ENCODE measurements at regions not wholly inside any gene's neighbourhood (a gene's known extent, or its start where the extent isn't known, plus 50 kb on each side); places are given as distances from the start of the nearest gene placed in this dataset.
"Not testable (repeated sequence)": the region's sequence is repeated elsewhere in the genome, so short reads cannot be mapped to it uniquely, and the experiment has no call there.

GRCh38 chr10:3391657-3392056 lies 219.1 kb upstream of the PITRM1 start:
- no peak for ATAC-seq (replicated peaks)
- Mint-ChIP-seq H3K4me3 (no peak overlapping the region), H3K27ac (no peak overlapping the region), H3K27me3 (peaks cover 4% of the 10 kb centered on the region), H3K36me3 (ENCODE audit: low read depth) (no peaks in the 10 kb centered on the region), H3K4me1 (no peaks in the 10 kb centered on the region), H3K9me3 (no peaks in the 10 kb centered on the region)

GRCh38 chr10:3389130-3389529 lies 216.5 kb upstream of the PITRM1 start:
- no peak overlapping the region for H3K4me3 Mint-ChIP-seq
- no peaks in the 10 kb centered on the region for H3K36me3 Mint-ChIP-seq (ENCODE audit: low read depth)
- H3K4me1 Mint-ChIP-seq, result no peaks in the 10 kb centered on the region
- peaks cover 14% of the 10 kb centered on the region for H3K9me3 Mint-ChIP-seq
- H3K27me3 Mint-ChIP-seq, result peaks cover 4% of the 10 kb centered on the region
- ATAC-seq (replicated peaks), result no peak
- no peak overlapping the region for H3K27ac Mint-ChIP-seq

GRCh38 chr10:3385487-3385886 lies 212.9 kb upstream of the PITRM1 start:
- H3K27me3 Mint-ChIP-seq, result peaks cover 4% of the 10 kb centered on the region
- no peak overlapping the region for H3K27ac Mint-ChIP-seq
- ATAC-seq (replicated peaks), result no peak
- no peak overlapping the region for H3K4me3 Mint-ChIP-seq
- H3K9me3 Mint-ChIP-seq, result peaks cover 14% of the 10 kb centered on the region
- H3K36me3 Mint-ChIP-seq (ENCODE audit: low read depth), result no peaks in the 10 kb centered on the region
- no peaks in the 10 kb centered on the region for H3K4me1 Mint-ChIP-seq

- no peak overlapping the region for H3K4me3 Mint-ChIP-seq
- H3K27ac Mint-ChIP-seq, result no peak overlapping the region
- peaks cover 4% of the 10 kb centered on the region for H3K27me3 Mint-ChIP-seq
- no peaks in the 10 kb centered on the region for H3K4me1 Mint-ChIP-seq
- peaks cover 14% of the 10 kb centered on the region for H3K9me3 Mint-ChIP-seq
- no peak for ATAC-seq (replicated peaks)
- H3K36me3 Mint-ChIP-seq (ENCODE audit: low read depth), result no peaks in the 10 kb centered on the region
Observed at GRCh38 chr10:3382092-3382491, 209.5 kb upstream of the PITRM1 start.

GRCh38 chr10:3380406-3381050 lies 207.9 kb upstream of the PITRM1 start:
- Mint-ChIP-seq H3K4me1 (no peaks in the 10 kb centered on the region), H3K4me3 (no peak overlapping the region), H3K27ac (no peak overlapping the region), H3K27me3 (peaks cover 7% of the 10 kb centered on the region), H3K9me3 (peaks cover 11% of the 10 kb centered on the region), H3K36me3 (ENCODE audit: low read depth) (no peaks in the 10 kb centered on the region)
- no peak for ATAC-seq (replicated peaks)

GRCh38 chr10:3376631-3377030 lies 204.0 kb upstream of the PITRM1 start:
- no peak for ATAC-seq (replicated peaks)
- Mint-ChIP-seq H3K36me3 (ENCODE audit: low read depth) (no peaks in the 10 kb centered on the region), H3K9me3 (no peaks in the 10 kb centered on the region), H3K4me3 (no peak overlapping the region), H3K4me1 (no peaks in the 10 kb centered on the region), H3K27ac (no peak overlapping the region), H3K27me3 (peaks cover 7% of the 10 kb centered on the region)

GRCh38 chr10:3375505-3375904 lies 202.9 kb upstream of the PITRM1 start:
- no peaks in the 10 kb centered on the region for H3K9me3 Mint-ChIP-seq
- no peak overlapping the region for H3K27ac Mint-ChIP-seq
- no peaks in the 10 kb centered on the region for H3K36me3 Mint-ChIP-seq (ENCODE audit: low read depth)
- no peak overlapping the region for H3K4me3 Mint-ChIP-seq
- no peak for ATAC-seq (replicated peaks)
- no peaks in the 10 kb centered on the region for H3K4me1 Mint-ChIP-seq
- H3K27me3 Mint-ChIP-seq, result peaks cover 3% of the 10 kb centered on the region

GRCh38 chr10:3374914-3375313 lies 202.3 kb upstream of the PITRM1 start:
- no peak overlapping the region for H3K27ac Mint-ChIP-seq
- H3K27me3 Mint-ChIP-seq, result peaks cover 3% of the 10 kb centered on the region
- H3K4me3 Mint-ChIP-seq, result no peak overlapping the region
- H3K4me1 Mint-ChIP-seq, result no peaks in the 10 kb centered on the region
- H3K36me3 Mint-ChIP-seq (ENCODE audit: low read depth), result no peaks in the 10 kb centered on the region
- H3K9me3 Mint-ChIP-seq, result no peaks in the 10 kb centered on the region
- ATAC-seq (replicated peaks), result no peak

GRCh38 chr10:3373374-3374027 lies 200.9 kb upstream of the PITRM1 start:
- not testable (repeated sequence) for H3K27ac Mint-ChIP-seq; H3K36me3 Mint-ChIP-seq (ENCODE audit: low read depth); H3K27me3 Mint-ChIP-seq; ATAC-seq (replicated peaks); H3K4me1 Mint-ChIP-seq; H3K4me3 Mint-ChIP-seq; H3K9me3 Mint-ChIP-seq

GRCh38 chr10:3372281-3372680 lies 199.7 kb upstream of the PITRM1 start:
- Mint-ChIP-seq H3K9me3 (no peaks in the 10 kb centered on the region), H3K36me3 (ENCODE audit: low read depth) (no peaks in the 10 kb centered on the region), H3K27me3 (peaks cover 3% of the 10 kb centered on the region), H3K27ac (no peak overlapping the region), H3K4me1 (no peaks in the 10 kb centered on the region), H3K4me3 (no peak overlapping the region)
- no peak for ATAC-seq (replicated peaks)

- not testable (repeated sequence) for H3K4me3 Mint-ChIP-seq; H3K27ac Mint-ChIP-seq; H3K36me3 Mint-ChIP-seq (ENCODE audit: low read depth); H3K4me1 Mint-ChIP-seq; H3K9me3 Mint-ChIP-seq; ATAC-seq (replicated peaks); H3K27me3 Mint-ChIP-seq
Observed at GRCh38 chr10:3371624-3372023, 199.0 kb upstream of the PITRM1 start.

GRCh38 chr10:3366735-3367405 lies 194.3 kb upstream of the PITRM1 start:
- no peak overlapping the region for H3K27ac Mint-ChIP-seq
- no peaks in the 10 kb centered on the region for H3K27me3 Mint-ChIP-seq
- no peak for ATAC-seq (replicated peaks)
- no peaks in the 10 kb centered on the region for H3K36me3 Mint-ChIP-seq (ENCODE audit: low read depth)
- no peaks in the 10 kb centered on the region for H3K4me1 Mint-ChIP-seq
- no peaks in the 10 kb centered on the region for H3K9me3 Mint-ChIP-seq
- H3K4me3 Mint-ChIP-seq, result no peak overlapping the region

- no peaks in the 10 kb centered on the region for H3K27me3 Mint-ChIP-seq
- no peaks in the 10 kb centered on the region for H3K36me3 Mint-ChIP-seq (ENCODE audit: low read depth)
- H3K4me3 Mint-ChIP-seq, result no peak overlapping the region
- ATAC-seq (replicated peaks), result no peak
- no peak overlapping the region for H3K27ac Mint-ChIP-seq
- H3K9me3 Mint-ChIP-seq, result peaks cover 4% of the 10 kb centered on the region
- no peaks in the 10 kb centered on the region for H3K4me1 Mint-ChIP-seq
Observed at GRCh38 chr10:3366043-3366442, 193.5 kb upstream of the PITRM1 start.

- no peaks in the 10 kb centered on the region for H3K36me3 Mint-ChIP-seq (ENCODE audit: low read depth)
- H3K9me3 Mint-ChIP-seq, result peaks cover 5% of the 10 kb centered on the region
Observed at GRCh38 chr10:3365630-3366029, 193.0 kb upstream of the PITRM1 start.

GRCh38 chr10:3364768-3365480 lies 192.3 kb upstream of the PITRM1 start:
- Mint-ChIP-seq H3K4me3 (no peak overlapping the region), H3K36me3 (ENCODE audit: low read depth) (no peaks in the 10 kb centered on the region), H3K27ac (no peak overlapping the region), H3K4me1 (no peaks in the 10 kb centered on the region), H3K9me3 (peaks cover 5% of the 10 kb centered on the region), H3K27me3 (no peaks in the 10 kb centered on the region)
- ATAC-seq (replicated peaks), result no peak

More at GRCh38 chr10:3365630-3366029, 193.0 kb upstream of the PITRM1 start:
- H3K4me3 Mint-ChIP-seq, result no peak overlapping the region
- H3K27me3 Mint-ChIP-seq, result no peaks in the 10 kb centered on the region
- peak; percentile 26 for ATAC-seq (replicated peaks)
- no peak overlapping the region for H3K27ac Mint-ChIP-seq
- no peaks in the 10 kb centered on the region for H3K4me1 Mint-ChIP-seq
